ENCODE measurements at regions not wholly inside any gene's neighbourhood (a gene's known extent, or its start where the extent isn't known, plus 50 kb on each side); places are given as distances from the start of the nearest gene placed in this dataset.

DNA sequence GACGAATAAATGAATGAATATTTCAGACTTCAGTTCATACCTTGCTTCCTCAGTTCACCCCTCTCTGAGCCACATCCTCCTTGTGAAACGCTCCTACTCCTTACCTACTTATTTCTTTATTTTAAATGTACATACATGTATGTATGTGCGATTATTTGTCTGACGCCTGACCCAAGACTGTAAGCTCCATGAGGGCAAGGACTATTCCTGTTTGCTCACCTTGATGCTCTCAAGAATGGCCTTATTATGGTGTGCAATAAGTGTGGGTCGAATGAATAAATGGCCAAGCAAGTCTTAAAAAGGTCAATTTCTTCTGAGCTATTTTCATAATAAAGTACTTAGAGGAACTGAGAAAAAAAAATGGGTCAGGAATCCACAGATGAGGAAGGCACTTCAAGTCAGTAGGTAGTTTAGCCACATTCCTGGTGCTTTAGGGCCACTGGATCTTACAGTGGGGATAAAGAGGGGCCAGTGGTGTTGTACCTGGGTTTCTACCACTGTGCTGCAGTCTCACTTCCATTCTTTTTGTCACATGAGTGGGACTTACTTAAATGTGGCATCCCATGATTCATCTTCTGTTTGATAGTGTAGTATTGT is 74.7 kb downstream of the SDC1 start:
- no peak for DNase-seq (ENCODE audit: low read depth in 2 of 3, low spot score in 2 of 3)

GRCh38 chr2:20149703-20150030 is 75.3 kb downstream of the SDC1 start:
- DNase-seq (ENCODE audit: low read depth in 2 of 3, low spot score in 2 of 3) = no peak

GRCh38 chr2:20148923-20149702 is 75.8 kb downstream of the SDC1 start:
- DNase-seq (ENCODE audit: low read depth in 2 of 3, low spot score in 2 of 3) = no peak

GRCh38 chr2:20148426-20148922 is 76.5 kb downstream of the SDC1 start:
- DNase-seq (ENCODE audit: low read depth in 2 of 3, low spot score in 2 of 3) = no peak

- no peak for DNase-seq (ENCODE audit: low read depth in 2 of 3, low spot score in 2 of 3)
Observed at GRCh38 chr2:20147351-20147750, 77.6 kb downstream of the SDC1 start.

GRCh38 chr2:20146401-20146800 is 78.5 kb downstream of the SDC1 start:
- DNase-seq (ENCODE audit: low read depth in 2 of 3, low spot score in 2 of 3) = no peak

- DNase-seq (ENCODE audit: low read depth in 2 of 3, low spot score in 2 of 3) = no peak
Observed at GRCh38 chr2:20145497-20146193, 79.3 kb downstream of the SDC1 start.

DNA sequence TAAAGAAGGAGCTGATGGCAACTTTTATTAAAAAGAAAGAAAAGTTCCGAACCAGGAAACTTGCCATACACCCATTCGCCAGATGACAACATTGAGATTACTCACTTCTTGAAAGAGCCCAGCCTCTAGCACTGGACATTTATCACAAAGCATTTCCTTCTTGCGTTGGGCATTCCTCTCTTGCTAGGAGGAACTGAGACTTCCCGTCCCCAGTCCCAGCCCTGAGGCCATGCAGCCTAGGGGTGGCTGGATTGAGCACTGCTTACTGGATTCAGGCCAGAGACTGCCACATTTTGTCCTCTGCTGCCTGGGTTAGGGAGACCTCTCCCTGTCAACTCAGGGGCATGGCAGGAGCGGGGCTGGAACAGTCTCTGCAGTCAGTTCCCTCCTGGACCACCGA is 80.1 kb downstream of the SDC1 start:
- DNase-seq (ENCODE audit: low read depth in 2 of 3, low spot score in 2 of 3) = no peak

- no peak for DNase-seq (ENCODE audit: low read depth in 2 of 3, low spot score in 2 of 3)
Observed at GRCh38 chr2:20144196-20144595, 80.7 kb downstream of the SDC1 start.

GRCh38 chr2:20143263-20143662 is 81.7 kb downstream of the SDC1 start:
- DNase-seq (ENCODE audit: low read depth in 2 of 3, low spot score in 2 of 3) = no peak

GRCh38 chr2:20141806-20142205 is 83.1 kb downstream of the SDC1 start:
- no peak for DNase-seq (ENCODE audit: low read depth in 2 of 3, low spot score in 2 of 3)

GRCh38 chr2:20141056-20141762 is 83.7 kb downstream of the SDC1 start:
- no peak for DNase-seq (ENCODE audit: low read depth in 2 of 3, low spot score in 2 of 3)

DNA sequence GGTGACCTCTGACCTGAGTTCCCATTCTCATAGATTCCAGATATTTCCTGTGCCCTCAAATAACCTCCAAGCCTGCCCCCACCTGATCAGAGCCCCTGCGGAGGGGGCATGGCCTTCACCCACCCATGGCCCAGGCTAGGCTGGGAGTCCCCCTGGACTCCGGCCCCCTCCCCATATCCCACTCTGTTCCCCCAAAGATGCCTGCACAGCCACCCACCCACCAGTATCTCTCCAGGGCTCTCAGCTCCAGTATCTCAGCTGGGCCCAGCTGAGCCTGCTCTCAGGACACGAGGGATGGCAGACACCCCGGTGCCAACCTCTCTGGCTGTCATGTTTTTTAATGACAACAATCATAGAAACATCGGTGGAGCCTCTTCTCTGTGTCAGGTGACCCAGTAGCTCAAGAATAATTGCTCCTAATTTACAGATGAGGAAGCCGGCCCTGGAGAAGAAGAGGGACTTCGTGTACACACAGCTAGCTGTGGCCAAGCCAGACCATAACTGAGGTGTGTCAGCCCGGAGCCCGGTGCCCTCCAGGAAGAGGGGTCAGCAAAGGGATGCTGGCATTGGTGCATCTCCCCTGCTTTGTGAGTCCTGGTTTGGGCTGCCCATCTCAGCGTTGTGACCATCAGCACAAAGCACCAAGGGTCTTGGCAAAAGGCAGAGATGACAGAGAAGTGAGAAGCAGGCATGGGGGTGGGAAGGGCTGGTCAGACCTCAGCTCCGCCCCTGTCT is 84.4 kb downstream of the SDC1 start:
- no peak for DNase-seq (ENCODE audit: low read depth in 2 of 3, low spot score in 2 of 3)

- no peak for DNase-seq (ENCODE audit: low read depth in 2 of 3, low spot score in 2 of 3)
Observed at GRCh38 chr2:20139407-20140172, 85.3 kb downstream of the SDC1 start.

- DNase-seq (ENCODE audit: low read depth in 2 of 3, low spot score in 2 of 3) = no peak
Observed at GRCh38 chr2:20138696-20139095, 86.2 kb downstream of the SDC1 start.

DNA sequence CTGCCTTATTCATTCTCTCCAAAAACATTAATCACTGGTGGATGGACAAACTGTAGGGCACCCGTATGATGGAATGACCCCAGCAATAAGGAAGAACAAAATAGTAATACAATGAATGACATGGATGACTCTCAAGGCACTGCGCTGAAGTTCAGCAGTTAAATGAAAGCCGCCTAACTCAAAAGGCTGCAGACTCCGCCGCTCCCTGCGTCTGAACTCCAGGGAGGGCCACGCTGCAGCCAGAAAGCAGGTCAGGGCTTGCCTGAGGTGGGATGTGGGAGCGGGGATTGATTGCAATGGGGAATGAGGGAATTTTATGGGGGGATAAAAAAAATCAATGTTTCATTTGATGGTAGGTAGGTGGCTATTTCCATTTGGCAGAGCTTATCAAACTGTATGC is 86.5 kb upstream of the LAPTM4A start:
- DNase-seq (ENCODE audit: low read depth in 2 of 3, low spot score in 2 of 3) = no peak

DNA sequence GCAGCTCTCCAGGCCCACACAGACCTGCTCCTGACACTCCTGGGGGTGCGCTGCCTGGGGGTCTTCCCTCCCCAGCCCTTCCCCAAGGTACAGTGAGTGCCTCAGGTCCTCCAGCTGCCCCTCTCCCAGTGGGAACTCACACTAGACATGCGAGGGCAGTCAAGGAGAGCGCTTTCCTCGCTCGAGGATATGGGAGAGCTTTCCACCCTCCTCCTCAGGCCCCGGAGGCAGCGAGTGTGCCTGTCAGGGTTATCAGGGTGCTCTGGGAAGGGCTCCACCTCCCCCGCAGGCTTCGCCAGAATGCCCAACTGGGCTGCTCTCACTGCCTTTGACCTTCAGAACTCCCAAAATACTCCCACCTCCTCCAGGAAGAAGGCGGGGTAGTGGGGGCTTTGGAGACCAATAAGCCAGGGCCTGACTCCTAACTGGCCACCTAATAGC is 85.7 kb upstream of the LAPTM4A start:
- DNase-seq (ENCODE audit: low read depth in 2 of 3, low spot score in 2 of 3) = no peak

DNA sequence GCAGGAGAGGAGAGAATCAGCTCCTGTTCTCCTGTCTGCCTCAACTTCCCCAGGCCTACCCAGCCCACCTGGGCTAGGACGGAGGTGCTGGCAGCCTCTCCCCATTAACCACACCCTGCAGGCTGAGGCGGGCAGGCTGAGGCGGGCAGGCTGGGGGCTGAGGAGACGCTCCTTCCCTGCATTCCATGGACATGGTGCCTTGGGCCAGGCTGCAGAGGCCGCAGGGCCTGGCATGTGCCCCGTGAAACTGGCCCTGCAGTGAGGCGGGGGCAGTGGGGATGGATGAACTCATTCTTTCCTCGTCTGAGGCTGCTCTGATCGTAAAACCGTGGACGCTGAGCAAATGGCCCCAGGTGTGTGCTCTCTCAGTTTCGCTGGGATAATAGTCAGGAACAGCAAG is 84.7 kb upstream of the LAPTM4A start:
- no peak for DNase-seq (ENCODE audit: low read depth in 2 of 3, low spot score in 2 of 3)

DNA sequence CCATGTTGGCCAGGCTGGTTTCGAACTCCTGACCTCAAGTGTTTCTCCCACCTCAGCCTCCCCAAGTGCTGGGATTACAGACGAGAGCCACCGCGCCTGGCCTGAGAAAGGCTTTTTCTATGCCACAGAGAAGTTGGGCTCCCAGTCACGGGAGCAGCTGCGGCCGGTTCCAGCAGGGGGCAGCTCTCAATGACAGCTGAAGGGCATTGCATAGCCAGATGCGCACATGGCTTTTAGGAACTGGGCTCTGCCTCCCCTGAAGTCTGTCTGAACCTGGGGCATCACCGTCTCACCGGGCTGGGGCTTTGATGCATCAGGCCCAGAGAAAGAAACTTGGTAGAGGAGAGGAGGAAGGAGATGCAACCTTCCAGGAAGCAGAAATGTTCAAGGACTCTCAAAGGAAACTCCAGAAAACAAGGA is 84.2 kb upstream of the LAPTM4A start:
- peak in 2 of 3 donors; percentile 47 to 60 for DNase-seq (ENCODE audit: low read depth in 2 of 3, low spot score in 2 of 3)

All from hematopoietic multipotent progenitor cell (in vitro differentiated cells).